ENCODE measurements at regions not wholly inside any gene's neighbourhood (a gene's known extent, or its start where the extent isn't known, plus 50 kb on each side); places are given as distances from the start of the nearest gene placed in this dataset.

- TF ChIP-seq CEBPB (IDR thresholded peaks at IDR 0.05) (no peak), MAX (IDR thresholded peaks at IDR 0.05) (no peak), EGR1 (IDR thresholded peaks at IDR 0.05) (no peak)
Observed at GRCh38 chr20:16678779-16679178, 51.0 kb upstream of the SNRPB2 start.

- TF ChIP-seq ZBTB7A (IDR thresholded peaks at IDR 0.05; ENCODE audit: low read depth) (no peak), EP300 (IDR thresholded peaks at IDR 0.05; ENCODE audit: borderline replicate concordance) (no peak), TEAD4 (IDR thresholded peaks at IDR 0.05) (no peak), CREB1 (IDR thresholded peaks at IDR 0.05; ENCODE audit: low read depth) (no peak), EGR1 (IDR thresholded peaks at IDR 0.05) (no peak), FOXM1 (IDR thresholded peaks at IDR 0.05; ENCODE audit: borderline replicate concordance, low read depth) (no peak), YY1 (IDR thresholded peaks at IDR 0.05; ENCODE audit: low read depth) (no peak)
- TF ChIP-seq, protein P1, sequence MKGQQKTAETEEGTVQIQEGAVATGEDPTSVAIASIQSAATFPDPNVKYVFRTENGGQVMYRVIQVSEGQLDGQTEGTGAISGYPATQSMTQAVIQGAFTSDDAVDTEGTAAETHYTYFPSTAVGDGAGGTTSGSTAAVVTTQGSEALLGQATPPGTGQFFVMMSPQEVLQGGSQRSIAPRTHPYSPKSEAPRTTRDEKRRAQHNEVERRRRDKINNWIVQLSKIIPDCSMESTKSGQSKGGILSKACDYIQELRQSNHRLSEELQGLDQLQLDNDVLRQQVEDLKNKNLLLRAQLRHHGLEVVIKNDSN (IDR thresholded peaks at IDR 0.05): peak; percentile 68
Observed at GRCh38 chr20:16676891-16677290, 52.9 kb upstream of the SNRPB2 start.

- no peak for TF ChIP-seq RAD21 (IDR thresholded peaks at IDR 0.05; ENCODE audit: low read depth)
- TF ChIP-seq MAX (IDR thresholded peaks at IDR 0.05): no peak
- no peak for TF ChIP-seq ZBTB7A (IDR thresholded peaks at IDR 0.05; ENCODE audit: low read depth)
- no peak for TF ChIP-seq TEAD4 (IDR thresholded peaks at IDR 0.05)
- no peak for TF ChIP-seq FOXM1 (IDR thresholded peaks at IDR 0.05; ENCODE audit: borderline replicate concordance, low read depth)
- no peak for TF ChIP-seq EGR1 (IDR thresholded peaks at IDR 0.05)
- TF ChIP-seq, protein P1 (IDR thresholded peaks at IDR 0.05): no peak
- no peak for TF ChIP-seq TCF12 (IDR thresholded peaks at IDR 0.05; ENCODE audit: low read depth)
- TF ChIP-seq CREB1 (IDR thresholded peaks at IDR 0.05; ENCODE audit: low read depth): no peak
Observed at GRCh38 chr20:16675001-16675564, 54.7 kb upstream of the SNRPB2 start.

DNA sequence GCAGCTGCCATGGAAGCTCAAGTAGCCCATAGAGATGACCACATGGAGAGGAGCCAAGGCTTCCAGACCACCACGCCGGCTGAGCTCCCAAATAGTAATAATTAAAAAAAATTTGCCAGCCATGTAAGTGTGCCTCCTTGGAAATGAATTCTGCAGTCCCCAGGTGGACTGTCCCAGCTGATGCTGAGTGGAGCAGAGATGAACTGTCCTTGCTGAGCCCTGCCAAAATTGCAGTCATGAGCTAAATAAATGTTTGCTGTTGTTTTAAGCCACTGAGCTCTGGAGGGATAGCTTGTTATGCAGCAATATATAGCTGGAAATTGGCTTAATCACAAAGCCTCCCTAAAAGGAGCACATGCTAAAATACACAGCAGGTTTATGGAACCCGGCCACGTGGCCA is 55.6 kb upstream of the SNRPB2 start:
- no peak for TF ChIP-seq ZBTB7A (IDR thresholded peaks at IDR 0.05; ENCODE audit: low read depth)
- no peak for TF ChIP-seq NFIC (IDR thresholded peaks at IDR 0.05)
- no peak for TF ChIP-seq YY1 (IDR thresholded peaks at IDR 0.05; ENCODE audit: low read depth)
- TF ChIP-seq EGR1 (IDR thresholded peaks at IDR 0.05): no peak
- no peak for TF ChIP-seq MAX (IDR thresholded peaks at IDR 0.05)
- TF ChIP-seq RAD21 (IDR thresholded peaks at IDR 0.05; ENCODE audit: low read depth): no peak
- TF ChIP-seq FOXM1 (IDR thresholded peaks at IDR 0.05; ENCODE audit: borderline replicate concordance, low read depth): no peak
- TF ChIP-seq CEBPB (IDR thresholded peaks at IDR 0.05): no peak
- no peak for TF ChIP-seq EP300 (IDR thresholded peaks at IDR 0.05; ENCODE audit: borderline replicate concordance)
- TF ChIP-seq TAF1 (IDR thresholded peaks at IDR 0.05; ENCODE audit: low read depth): no peak
- TF ChIP-seq CREB1 (IDR thresholded peaks at IDR 0.05; ENCODE audit: low read depth): no peak
- no peak for TF ChIP-seq TCF12 (IDR thresholded peaks at IDR 0.05; ENCODE audit: low read depth)
- TF ChIP-seq TEAD4 (IDR thresholded peaks at IDR 0.05): no peak
- TF ChIP-seq REST (IDR thresholded peaks at IDR 0.05; ENCODE audit: low read depth): no peak
- TF ChIP-seq, protein P1 (IDR thresholded peaks at IDR 0.05): no peak

GRCh38 chr20:16672299-16672698 is 57.5 kb upstream of the SNRPB2 start:
- TF ChIP-seq MAX (IDR thresholded peaks at IDR 0.05) (no peak), NFIC (IDR thresholded peaks at IDR 0.05) (no peak), CEBPB (IDR thresholded peaks at IDR 0.05) (no peak), TEAD4 (IDR thresholded peaks at IDR 0.05) (no peak), EP300 (IDR thresholded peaks at IDR 0.05; ENCODE audit: borderline replicate concordance) (no peak), RAD21 (IDR thresholded peaks at IDR 0.05; ENCODE audit: low read depth) (no peak), FOXM1 (IDR thresholded peaks at IDR 0.05; ENCODE audit: borderline replicate concordance, low read depth) (no peak)
- TF ChIP-seq, protein P1 (IDR thresholded peaks at IDR 0.05): no peak

GRCh38 chr20:16671753-16672152 is 58.1 kb upstream of the SNRPB2 start:
- TF ChIP-seq CEBPB (IDR thresholded peaks at IDR 0.05): no peak
- TF ChIP-seq FOXM1 (IDR thresholded peaks at IDR 0.05; ENCODE audit: borderline replicate concordance, low read depth): no peak
- TF ChIP-seq TEAD4 (IDR thresholded peaks at IDR 0.05): no peak
- TF ChIP-seq REST (IDR thresholded peaks at IDR 0.05; ENCODE audit: low read depth): no peak
- TF ChIP-seq RAD21 (IDR thresholded peaks at IDR 0.05; ENCODE audit: low read depth): no peak
- no peak for TF ChIP-seq TCF12 (IDR thresholded peaks at IDR 0.05; ENCODE audit: low read depth)
- TF ChIP-seq, protein P1 (IDR thresholded peaks at IDR 0.05): no peak

Data from Ishikawa (cell line).